ENCODE measurements at regions not wholly inside any gene's neighbourhood (a gene's known extent, or its start where the extent isn't known, plus 50 kb on each side); places are given as distances from the start of the nearest gene placed in this dataset.
"Not testable (repeated sequence)": the region's sequence is repeated elsewhere in the genome, so short reads cannot be mapped to it uniquely, and the experiment has no call there.

- DNase-seq (ENCODE audit: low read depth) = no peak
Observed at GRCh38 chr6:139533573-139534471, 159.4 kb upstream of the CITED2 start.

GRCh38 chr6:139533171-139533570 lies 158.7 kb upstream of the CITED2 start:
- no peak for DNase-seq (ENCODE audit: low read depth)

- DNase-seq (ENCODE audit: low read depth) = peak; percentile 56
Observed at GRCh38 chr6:139531148-139532115, 157.0 kb upstream of the CITED2 start.

GRCh38 chr6:139530561-139530960 lies 156.1 kb upstream of the CITED2 start:
- DNase-seq (ENCODE audit: low read depth) = no peak

GRCh38 chr6:139529420-139529819 lies 155.0 kb upstream of the CITED2 start:
- DNase-seq (ENCODE audit: low read depth) = no peak

GRCh38 chr6:139528471-139528870 lies 154.0 kb upstream of the CITED2 start:
- no peak for DNase-seq (ENCODE audit: low read depth)

- no peak for DNase-seq (ENCODE audit: low read depth)
Observed at GRCh38 chr6:139525415-139525814, 151.0 kb upstream of the CITED2 start.

GRCh38 chr6:139523986-139524385 lies 149.5 kb upstream of the CITED2 start:
- no peak for DNase-seq (ENCODE audit: low read depth)

- DNase-seq (ENCODE audit: low read depth) = no peak
Observed at GRCh38 chr6:139522511-139523220, 148.2 kb upstream of the CITED2 start.

- no peak for DNase-seq (ENCODE audit: low read depth)
Observed at GRCh38 chr6:139521338-139521737, 146.9 kb upstream of the CITED2 start.

- no peak for DNase-seq (ENCODE audit: low read depth)
Observed at GRCh38 chr6:139520321-139520768, 145.9 kb upstream of the CITED2 start.

GRCh38 chr6:139519571-139520031 lies 145.2 kb upstream of the CITED2 start:
- DNase-seq (ENCODE audit: low read depth) = no peak

- DNase-seq (ENCODE audit: low read depth) = no peak
Observed at GRCh38 chr6:139519097-139519496, 144.6 kb upstream of the CITED2 start.

- no peak for DNase-seq (ENCODE audit: low read depth)
Observed at GRCh38 chr6:139518556-139519091, 144.2 kb upstream of the CITED2 start.

- not testable (repeated sequence) for DNase-seq (ENCODE audit: low read depth)
Observed at GRCh38 chr6:139517998-139518555, 143.6 kb upstream of the CITED2 start.

GRCh38 chr6:139515511-139515910 lies 141.1 kb upstream of the CITED2 start:
- no peak for DNase-seq (ENCODE audit: low read depth)

- DNase-seq (ENCODE audit: low read depth) = no peak
Observed at GRCh38 chr6:139514819-139515218, 140.4 kb upstream of the CITED2 start.

GRCh38 chr6:139510040-139510790 lies 135.8 kb upstream of the CITED2 start:
- DNase-seq (ENCODE audit: low read depth) = no peak

- no peak for DNase-seq (ENCODE audit: low read depth)
Observed at GRCh38 chr6:139509167-139509566, 134.7 kb upstream of the CITED2 start.

GRCh38 chr6:139508576-139508975 lies 134.1 kb upstream of the CITED2 start:
- no peak for DNase-seq (ENCODE audit: low read depth)

GRCh38 chr6:139508023-139508422 lies 133.6 kb upstream of the CITED2 start:
- no peak for DNase-seq (ENCODE audit: low read depth)

All from T-helper 22 cell (primary cell).